G401 (cell line): ENCODE measurements at regions not wholly inside any gene's neighbourhood (a gene's known extent, or its start where the extent isn't known, plus 50 kb on each side); places are given as distances from the start of the nearest gene placed in this dataset.

ENCODE experiments used
- DNase-seq: peaks from one replicate; pipeline ENCODE4 v3.0.0-alpha.2; 2015; ENCODE audit warnings: low spot score
- in situ Hi-C: cut with HindIII; loops from 2 replicates; pipeline ENCODE4 v1.10.0; 2016; ENCODE audit warnings: low sequenced_read_pairs, mixed read lengths

DNA sequence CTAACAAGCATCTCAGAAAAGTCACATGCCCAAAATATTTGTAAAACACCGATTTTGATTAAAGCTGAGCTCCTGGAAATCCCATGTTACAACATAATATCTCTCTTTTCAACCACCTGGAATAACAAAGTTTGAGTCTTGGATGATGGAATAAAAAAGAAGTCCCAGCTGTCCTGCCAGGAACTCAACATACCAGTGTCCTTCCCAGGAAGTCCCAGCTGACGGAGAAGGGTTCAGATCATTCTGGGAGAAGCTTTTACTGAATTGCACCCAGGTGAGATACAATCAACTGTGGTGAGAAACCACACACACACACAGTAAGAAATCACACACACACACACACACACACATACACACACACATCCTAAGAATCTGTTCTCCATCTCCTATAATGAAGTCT, 413.1 kb upstream of the PKDCC start:
- DNase-seq = no peak
- in situ Hi-C loops = no loop called here

DNA sequence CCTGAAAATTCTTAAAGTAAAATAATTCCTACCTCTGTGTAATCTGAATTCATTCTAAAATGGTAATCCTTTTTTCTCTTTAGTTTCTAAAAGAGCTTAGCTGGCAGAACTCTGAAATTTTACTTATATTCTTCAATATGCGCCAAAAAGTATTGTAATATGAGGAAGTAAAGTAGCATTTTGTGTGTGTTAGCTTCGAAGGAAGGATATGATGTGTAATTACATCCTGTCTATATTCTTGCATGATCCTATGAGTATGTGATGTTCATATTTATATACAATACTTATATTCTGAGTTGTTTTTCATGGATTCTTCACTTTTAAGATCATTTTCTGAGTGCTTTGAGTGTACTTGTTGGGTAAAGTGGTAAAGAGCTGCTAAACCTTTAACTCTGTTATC, 402.9 kb upstream of the PKDCC start:
- in situ Hi-C loops = no loop called here
- no peak for DNase-seq

GRCh38 chr2:41647468-41648050, 400.3 kb upstream of the PKDCC start:
- in situ Hi-C loops = no loop called here
- DNase-seq = no peak

GRCh38 chr2:41657226-41657625, 390.6 kb upstream of the PKDCC start:
- in situ Hi-C loops = no loop called here

DNA sequence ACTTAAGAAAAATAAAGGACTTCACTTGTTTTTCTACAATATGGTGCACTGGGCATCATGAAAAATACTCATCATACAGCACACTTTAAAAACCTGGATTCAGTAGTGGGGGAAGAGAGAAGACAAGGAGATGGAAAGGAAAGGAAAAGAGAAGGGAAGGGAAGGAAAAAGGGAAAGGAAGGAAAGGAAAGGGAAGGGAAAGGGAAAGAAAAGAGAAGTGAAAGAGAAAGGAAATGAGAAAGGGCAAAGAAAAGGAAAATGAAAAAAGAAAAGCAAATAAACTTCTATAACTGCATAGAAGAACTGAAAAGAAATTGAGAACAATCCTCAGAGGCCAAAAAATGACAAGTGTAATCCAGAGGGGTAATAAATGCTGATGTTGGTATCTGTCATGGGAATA, 388.1 kb upstream of the PKDCC start:
- no peak for DNase-seq
- in situ Hi-C loops = no loop called here

More at GRCh38 chr2:41657226-41657625, 390.6 kb upstream of the PKDCC start:
- DNase-seq = no peak

GRCh38 chr2:41662461-41662860, 385.4 kb upstream of the PKDCC start:
- DNase-seq = no peak
- in situ Hi-C loops = no loop called here

DNA sequence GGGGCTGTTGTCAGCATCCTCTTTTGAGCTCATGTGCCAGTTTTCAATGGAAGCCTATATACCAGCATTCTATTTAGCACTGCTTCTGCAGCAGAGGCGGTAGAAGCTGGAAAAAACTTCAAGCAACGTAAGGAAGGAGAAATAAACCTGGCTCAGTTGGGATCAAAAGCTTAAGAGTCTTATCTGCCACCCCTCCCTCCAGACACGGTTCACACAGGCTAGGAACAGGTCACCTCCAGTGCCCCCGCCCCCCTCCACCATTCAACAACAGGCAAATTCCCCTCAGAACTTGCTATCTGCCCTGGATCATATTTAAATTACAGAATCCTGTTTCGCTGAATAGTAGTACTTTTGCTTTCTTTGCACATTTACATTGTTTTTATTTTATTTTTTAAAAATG, 384.8 kb upstream of the PKDCC start:
- in situ Hi-C loops = no loop called here
- DNase-seq = no peak

- in situ Hi-C loops = no loop called here
Observed at GRCh38 chr2:41668529-41668928, 379.3 kb upstream of the PKDCC start.

DNA sequence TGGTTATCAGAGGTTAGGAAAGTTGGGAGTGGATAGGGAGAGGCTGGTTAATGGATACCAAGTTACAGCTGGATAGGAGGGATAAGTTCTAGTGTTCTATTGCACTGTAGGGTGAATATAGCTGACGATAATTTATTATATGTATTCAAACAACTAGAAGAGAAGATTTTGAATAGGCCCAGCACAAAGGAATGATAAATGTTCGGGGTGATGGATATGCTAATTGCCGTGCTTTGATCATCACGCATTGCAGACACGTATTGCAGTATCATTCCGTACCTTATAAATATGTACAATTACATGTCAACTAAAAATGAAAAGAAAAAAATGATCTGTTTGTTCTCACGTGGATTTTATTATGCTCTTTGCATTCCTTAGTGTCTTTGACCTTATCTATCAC, 369.2 kb upstream of the PKDCC start:
- in situ Hi-C loops = no loop called here
- no peak for DNase-seq

More at GRCh38 chr2:41668529-41668928, 379.3 kb upstream of the PKDCC start:
- DNase-seq = no peak

- no peak for DNase-seq
- in situ Hi-C loops = no loop called here
Observed at GRCh38 chr2:41686156-41686555, 361.7 kb upstream of the PKDCC start.

DNA sequence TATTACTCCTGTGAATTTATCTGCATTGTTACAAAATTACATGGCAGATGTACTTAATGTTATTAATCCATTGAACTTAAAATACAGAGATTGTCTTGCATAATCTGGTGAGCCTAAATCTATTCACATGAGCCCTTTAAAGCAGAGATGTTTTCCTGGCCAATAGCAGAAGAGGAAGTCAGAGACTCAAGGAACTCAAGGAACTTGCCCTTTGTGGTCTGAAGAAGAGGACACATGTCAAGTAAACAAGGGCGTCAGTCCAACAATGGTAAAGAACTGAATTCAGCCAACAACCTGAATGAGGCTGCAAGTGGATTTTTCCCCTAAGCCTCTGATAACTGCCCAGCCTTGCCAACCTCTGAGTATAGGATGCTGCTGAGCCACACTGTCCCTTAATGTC, 356.3 kb upstream of the PKDCC start:
- in situ Hi-C loops = no loop called here
- DNase-seq = no peak

DNA sequence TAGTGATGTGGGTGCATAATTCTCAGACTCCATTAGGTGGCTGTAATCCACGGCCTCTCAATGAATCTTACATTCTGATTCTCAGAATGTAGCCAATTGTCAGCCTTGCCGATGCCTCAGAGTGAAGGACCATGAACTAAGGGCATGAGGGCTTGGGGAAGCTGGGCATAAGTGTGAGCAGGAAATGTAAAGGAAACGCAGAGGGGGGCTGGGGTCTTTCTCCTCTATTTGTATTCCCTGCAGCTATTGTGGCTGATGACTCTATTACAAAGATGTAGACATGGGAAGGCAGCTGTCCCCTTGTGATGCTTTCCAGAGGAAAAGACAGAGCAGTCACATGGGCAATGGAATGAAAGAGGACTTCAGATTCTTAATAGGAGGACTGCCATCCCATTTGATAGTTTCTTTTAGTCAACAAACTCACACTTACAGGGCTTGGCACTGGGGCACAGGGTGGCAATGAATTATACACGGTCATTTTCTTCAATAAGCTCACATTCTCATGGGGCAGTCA, 353.2 kb upstream of the PKDCC start:
- in situ Hi-C loops = no loop called here
- DNase-seq = no peak

GRCh38 chr2:41695198-41696113, 352.4 kb upstream of the PKDCC start:
- no peak for DNase-seq
- in situ Hi-C loops = no loop called here

- in situ Hi-C loops = no loop called here
- no peak for DNase-seq
Observed at GRCh38 chr2:41697389-41697788, 350.4 kb upstream of the PKDCC start.

- no peak for DNase-seq
- in situ Hi-C loops = no loop called here
Observed at GRCh38 chr2:41698678-41699422, 349.0 kb upstream of the PKDCC start.

- in situ Hi-C loops = no loop called here
- DNase-seq = no peak
Observed at GRCh38 chr2:41701231-41701630, 346.6 kb upstream of the PKDCC start.

DNA sequence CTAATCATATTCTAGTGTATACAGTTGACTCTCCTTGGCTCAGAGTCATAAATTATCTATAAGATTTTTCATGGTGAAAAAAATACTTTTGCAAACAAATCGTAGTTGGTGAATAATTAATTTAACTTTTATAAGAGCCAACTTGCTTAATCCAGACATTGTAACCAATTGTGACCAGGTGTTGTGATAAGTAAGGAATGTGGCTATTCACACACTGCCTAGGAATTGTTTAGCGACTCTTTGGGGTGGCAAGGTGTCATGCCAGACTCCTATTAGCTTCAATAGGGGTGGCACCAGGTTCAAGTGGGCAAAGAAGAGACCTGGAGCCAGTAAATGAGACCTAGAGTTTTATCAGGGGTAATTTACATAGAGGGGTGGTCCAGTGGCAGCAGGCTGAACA, 344.7 kb upstream of the PKDCC start:
- in situ Hi-C loops = no loop called here
- no peak for DNase-seq

- no peak for DNase-seq
- in situ Hi-C loops = no loop called here
Observed at GRCh38 chr2:41705634-41706033, 342.2 kb upstream of the PKDCC start.

- DNase-seq = no peak
- in situ Hi-C loops = no loop called here
Observed at GRCh38 chr2:41706286-41706685, 341.5 kb upstream of the PKDCC start.
